ENCODE measurements at regions not wholly inside any gene's neighbourhood (a gene's known extent, or its start where the extent isn't known, plus 50 kb on each side); places are given as distances from the start of the nearest gene placed in this dataset.

DNA sequence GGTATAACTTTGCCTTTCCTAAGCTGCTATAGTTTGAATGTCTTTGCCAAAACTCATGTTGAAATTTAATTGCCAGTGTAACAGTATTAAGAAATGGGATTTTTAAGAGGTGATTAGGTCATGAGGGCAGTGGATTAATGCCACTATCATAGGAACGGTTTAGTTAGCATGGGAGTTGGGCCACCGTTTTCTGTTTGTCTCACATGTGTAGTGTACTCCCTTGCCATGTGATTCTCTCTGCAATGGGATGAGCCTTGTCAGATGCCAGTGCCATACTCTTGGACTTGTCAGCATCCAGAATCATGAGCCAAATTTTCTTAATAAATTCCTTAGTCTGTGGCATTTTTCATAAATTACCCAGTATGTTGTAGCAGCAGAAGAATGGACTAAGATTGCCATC, 388.9 kb upstream of the RGPD4 start:
- H3K4me3 ChIP-seq = no peak overlapping the region
- no peak for TF ChIP-seq POLR2A (IDR thresholded peaks at IDR 0.05)
- no peak for TF ChIP-seq POLR2AphosphoS5 (IDR thresholded peaks at IDR 0.05)
- TF ChIP-seq, protein P1, sequence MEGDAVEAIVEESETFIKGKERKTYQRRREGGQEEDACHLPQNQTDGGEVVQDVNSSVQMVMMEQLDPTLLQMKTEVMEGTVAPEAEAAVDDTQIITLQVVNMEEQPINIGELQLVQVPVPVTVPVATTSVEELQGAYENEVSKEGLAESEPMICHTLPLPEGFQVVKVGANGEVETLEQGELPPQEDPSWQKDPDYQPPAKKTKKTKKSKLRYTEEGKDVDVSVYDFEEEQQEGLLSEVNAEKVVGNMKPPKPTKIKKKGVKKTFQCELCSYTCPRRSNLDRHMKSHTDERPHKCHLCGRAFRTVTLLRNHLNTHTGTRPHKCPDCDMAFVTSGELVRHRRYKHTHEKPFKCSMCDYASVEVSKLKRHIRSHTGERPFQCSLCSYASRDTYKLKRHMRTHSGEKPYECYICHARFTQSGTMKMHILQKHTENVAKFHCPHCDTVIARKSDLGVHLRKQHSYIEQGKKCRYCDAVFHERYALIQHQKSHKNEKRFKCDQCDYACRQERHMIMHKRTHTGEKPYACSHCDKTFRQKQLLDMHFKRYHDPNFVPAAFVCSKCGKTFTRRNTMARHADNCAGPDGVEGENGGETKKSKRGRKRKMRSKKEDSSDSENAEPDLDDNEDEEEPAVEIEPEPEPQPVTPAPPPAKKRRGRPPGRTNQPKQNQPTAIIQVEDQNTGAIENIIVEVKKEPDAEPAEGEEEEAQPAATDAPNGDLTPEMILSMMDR (IDR thresholded peaks at IDR 0.05) = no peak
- no peak for DNase-seq (ENCODE audit: low spot score)

DNA sequence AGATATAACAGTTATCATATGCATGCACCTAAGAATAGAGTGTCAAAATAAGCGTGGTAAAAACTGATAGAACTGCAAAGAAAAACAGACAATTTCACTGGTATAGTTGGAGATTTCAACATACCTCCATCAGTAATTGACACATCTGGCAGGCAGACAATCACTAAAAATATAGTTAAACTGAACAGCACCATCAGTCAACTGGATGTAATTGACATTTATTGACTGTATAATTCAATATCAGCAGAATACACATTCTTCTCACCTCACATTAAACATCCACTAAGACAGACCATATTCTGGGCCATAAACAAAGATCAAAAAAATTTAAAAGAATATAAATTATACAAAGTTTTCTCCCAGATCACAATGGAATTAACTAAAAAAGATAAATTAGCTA, 378.5 kb upstream of the RGPD4 start:
- 79% methylated on average over 1 of the region's 1 CpG for WGBS
- intact Hi-C loops (cut with DNase I) = no loop called here
- DNase-seq (ENCODE audit: low spot score) = no peak
- Histone ChIP-seq H3K27me3 (replicated peaks; ENCODE audit: insufficient read depth) (no peaks in the 10 kb centered on the region), H3K4me3 (no peak overlapping the region), H3K9me3 (no peaks in the 10 kb centered on the region), H3K4me1 (replicated peaks) (no peaks in the 10 kb centered on the region), H3K36me3 (no peaks in the 10 kb centered on the region), H3K27ac (no peak overlapping the region)
- no peak for TF ChIP-seq POLR2AphosphoS5 (IDR thresholded peaks at IDR 0.05)
- TF ChIP-seq POLR2A (IDR thresholded peaks at IDR 0.05) = no peak
- TF ChIP-seq, protein P1 (IDR thresholded peaks at IDR 0.05) = no peak

More for the DNA sequence above, 388.9 kb upstream of the RGPD4 start:
- intact Hi-C loops (cut with DNase I) = no loop called here
- H3K4me1 ChIP-seq (replicated peaks) = no peaks in the 10 kb centered on the region
- H3K36me3 ChIP-seq = no peaks in the 10 kb centered on the region
- no peaks in the 10 kb centered on the region for H3K9me3 ChIP-seq
- no peaks in the 10 kb centered on the region for H3K27me3 ChIP-seq (replicated peaks; ENCODE audit: insufficient read depth)
- 97% methylated on average over 2 of the region's 2 CpGs for WGBS
- no peak overlapping the region for H3K27ac ChIP-seq

DNA sequence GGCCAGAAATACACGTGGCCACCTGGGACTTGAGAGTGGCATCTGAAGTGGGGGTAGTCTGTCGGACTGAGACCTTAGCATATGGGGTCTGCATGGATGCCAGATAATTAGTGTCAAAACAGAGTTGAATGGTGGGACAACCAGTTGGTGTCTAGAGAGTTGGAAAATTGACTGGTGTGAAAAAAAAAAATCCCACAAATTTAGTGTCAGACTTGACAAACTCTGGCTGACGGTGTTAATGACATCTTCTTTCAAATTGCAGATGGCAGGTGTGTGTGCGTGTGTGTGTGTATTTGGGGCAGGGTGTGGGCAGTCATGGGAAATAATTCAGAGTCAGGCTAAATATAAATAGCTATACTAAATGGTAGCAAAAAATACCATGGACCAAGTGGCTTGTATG, 365.4 kb upstream of the RGPD4 start:
- no peak for DNase-seq (ENCODE audit: low spot score)
- no peaks in the 10 kb centered on the region for H3K4me1 ChIP-seq (replicated peaks)
- TF ChIP-seq POLR2AphosphoS5 (IDR thresholded peaks at IDR 0.05) = no peak
- TF ChIP-seq, protein P1 (IDR thresholded peaks at IDR 0.05) = no peak
- TF ChIP-seq POLR2A (IDR thresholded peaks at IDR 0.05) = no peak
- H3K27me3 ChIP-seq (replicated peaks; ENCODE audit: insufficient read depth) = no peaks in the 10 kb centered on the region
- no peaks in the 10 kb centered on the region for H3K9me3 ChIP-seq
- no peak overlapping the region for H3K4me3 ChIP-seq
- 64% methylated on average over 4 of the region's 4 CpGs for WGBS
- intact Hi-C loops (cut with DNase I) = no loop called here
- no peaks in the 10 kb centered on the region for H3K36me3 ChIP-seq
- no peak overlapping the region for H3K27ac ChIP-seq

DNA sequence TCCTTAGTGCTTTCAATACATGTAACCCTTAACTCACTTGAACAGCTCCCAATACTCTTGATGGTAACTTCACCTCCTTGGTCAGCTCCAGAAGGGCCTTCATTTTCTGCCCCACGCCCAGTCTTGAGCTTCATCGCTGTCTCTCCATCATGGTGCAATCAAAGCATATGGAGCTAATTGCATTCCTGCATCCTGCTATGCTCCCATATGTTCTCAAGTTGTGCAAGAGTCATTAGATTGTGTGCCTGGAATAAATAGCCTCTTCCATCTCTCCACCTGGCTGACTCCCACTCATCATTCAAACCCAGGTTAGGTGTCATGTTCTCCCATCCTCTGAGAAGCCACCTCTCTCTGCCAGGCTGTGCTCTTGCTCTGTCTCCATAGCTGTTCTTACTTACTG, 364.5 kb upstream of the RGPD4 start:
- 89% methylated on average over 2 of the region's 2 CpGs for WGBS
- H3K4me1 ChIP-seq (replicated peaks) = no peaks in the 10 kb centered on the region

DNA sequence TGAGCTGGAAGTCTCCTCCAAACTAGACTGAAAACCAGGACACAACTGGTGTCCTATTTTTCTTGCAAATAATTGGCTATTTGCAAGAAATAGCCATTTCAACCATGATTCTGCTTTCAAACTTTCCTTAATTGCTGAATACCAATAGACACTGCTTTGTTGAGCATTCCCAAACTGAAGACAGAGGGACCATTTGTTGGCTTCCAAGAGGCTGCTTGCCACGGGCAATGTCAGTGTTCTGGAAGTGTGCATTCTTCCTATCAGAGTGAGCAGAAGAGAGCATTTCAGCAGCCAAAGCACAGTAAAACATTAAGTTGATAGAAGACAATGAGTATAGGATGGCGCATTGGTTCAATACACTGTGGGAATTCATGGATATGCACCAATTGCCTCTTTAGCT, 360.5 kb upstream of the RGPD4 start:
- TF ChIP-seq, protein P1 (IDR thresholded peaks at IDR 0.05) = no peak
- TF ChIP-seq POLR2AphosphoS5 (IDR thresholded peaks at IDR 0.05) (no peak), POLR2A (IDR thresholded peaks at IDR 0.05) (no peak)
- Histone ChIP-seq H3K4me3 (no peak overlapping the region), H3K36me3 (no peaks in the 10 kb centered on the region), H3K4me1 (replicated peaks) (no peaks in the 10 kb centered on the region), H3K9me3 (no peaks in the 10 kb centered on the region), H3K27ac (no peak overlapping the region), H3K27me3 (replicated peaks; ENCODE audit: insufficient read depth) (no peaks in the 10 kb centered on the region)
- 74% methylated on average over 2 of the region's 2 CpGs for WGBS
- intact Hi-C loops (cut with DNase I) = no loop called here
- no peak for DNase-seq (ENCODE audit: low spot score)

More for the DNA sequence above, 364.5 kb upstream of the RGPD4 start:
- no peaks in the 10 kb centered on the region for H3K27me3 ChIP-seq (replicated peaks; ENCODE audit: insufficient read depth)
- H3K27ac ChIP-seq = no peak overlapping the region
- no peaks in the 10 kb centered on the region for H3K9me3 ChIP-seq
- intact Hi-C loops (cut with DNase I) = no loop called here
- TF ChIP-seq, protein P1 (IDR thresholded peaks at IDR 0.05) = no peak
- TF ChIP-seq POLR2A (IDR thresholded peaks at IDR 0.05) = no peak
- DNase-seq (ENCODE audit: low spot score) = no peak
- H3K36me3 ChIP-seq = no peaks in the 10 kb centered on the region
- H3K4me3 ChIP-seq = no peak overlapping the region
